ENCODE measurements at regions not wholly inside any gene's neighbourhood (a gene's known extent, or its start where the extent isn't known, plus 50 kb on each side); places are given as distances from the start of the nearest gene placed in this dataset.
A peak's percentile ranks its signal among the peaks of the same experiment; 100 is the strongest.

DNA sequence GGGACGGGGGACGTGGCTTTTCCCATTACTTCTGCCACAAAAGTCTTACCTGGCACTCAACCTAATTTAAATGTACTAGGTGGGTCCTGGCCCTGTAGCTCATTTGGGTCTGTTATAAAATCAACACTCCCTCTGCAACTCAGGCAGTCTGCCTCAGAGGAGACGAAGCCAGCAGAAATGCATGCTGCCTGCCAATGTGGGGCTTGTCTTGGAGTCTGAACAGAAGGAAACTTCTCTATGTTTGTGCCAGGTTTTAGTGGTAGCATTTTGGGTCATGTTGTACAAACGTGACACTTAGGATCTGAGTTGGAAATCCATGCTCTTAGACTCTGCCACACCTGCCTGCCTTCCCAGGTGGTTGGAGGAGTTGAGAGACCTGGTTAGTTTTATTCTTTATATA, 292.5 kb upstream of the FAM98A start:
- no peaks in the 10 kb centered on the region for H3K79me2 ChIP-seq (ENCODE audit: low read depth)
- Mint-ChIP-seq H3K4me1 (no peaks in the 10 kb centered on the region), H3K4me3 (no peak overlapping the region), H3K36me3 (no peaks in the 10 kb centered on the region), H3K27me3 (ENCODE audit: insufficient read depth, low read depth) (peaks cover 4% of the 10 kb centered on the region), H3K9me3 (no peaks in the 10 kb centered on the region), H3K27ac (no peak overlapping the region)
- H3K4me1 ChIP-seq: peaks cover 9% of the 10 kb centered on the region
- no peak for DNase-seq (ENCODE audit: low spot score)
- no peak overlapping the region for H3K27ac ChIP-seq
- H3K9ac ChIP-seq: no peak overlapping the region
- H3K36me3 ChIP-seq: no peaks in the 10 kb centered on the region
- no peaks in the 10 kb centered on the region for H3F3A ChIP-seq (ENCODE audit: low read depth)
- H3K27me3 ChIP-seq: no peaks in the 10 kb centered on the region
- H3K4me3 ChIP-seq: no peak overlapping the region
- no peak for TF ChIP-seq EZH2 (IDR thresholded peaks at IDR 0.05)
- no peak for TF ChIP-seq CTCF (IDR thresholded peaks at IDR 0.05)
- no peak for TF ChIP-seq EZH2phosphoT487 (IDR thresholded peaks at IDR 0.05)
- no peaks in the 10 kb centered on the region for H3K9me3 ChIP-seq (ENCODE audit: low read depth)
- no peak overlapping the region for H3K4me2 ChIP-seq
- no peaks in the 10 kb centered on the region for H4K20me1 ChIP-seq (ENCODE audit: low read depth)
- H2AFZ ChIP-seq (replicated peaks): no peak overlapping the region

DNA sequence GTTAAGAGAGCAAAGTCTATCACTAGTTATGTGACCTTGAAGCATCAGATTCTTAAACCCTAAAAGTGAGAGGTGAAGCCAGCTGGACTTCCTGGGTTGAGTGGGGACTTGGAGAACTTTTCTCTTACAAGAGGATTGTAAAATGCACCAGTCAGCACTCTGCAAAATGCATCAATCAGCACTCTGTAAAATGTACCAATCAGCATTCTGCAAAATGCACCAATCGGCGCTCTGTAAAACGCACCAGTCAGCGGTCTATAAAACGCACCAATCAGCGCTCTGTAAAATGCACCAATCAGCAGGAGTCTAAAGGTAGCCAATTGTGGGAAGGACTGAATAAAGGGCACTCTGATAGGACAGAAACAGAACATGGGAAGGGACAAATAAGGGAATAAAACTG, 291.6 kb upstream of the FAM98A start:
- Mint-ChIP-seq H3K27ac (no peak overlapping the region), H3K36me3 (no peaks in the 10 kb centered on the region), H3K4me3 (no peak overlapping the region), H3K4me1 (no peaks in the 10 kb centered on the region), H3K9me3 (no peaks in the 10 kb centered on the region), H3K27me3 (ENCODE audit: insufficient read depth, low read depth) (peaks cover 4% of the 10 kb centered on the region)
- Histone ChIP-seq H4K20me1 (ENCODE audit: low read depth) (no peaks in the 10 kb centered on the region), H3K4me3 (no peak overlapping the region), H3K4me2 (no peak overlapping the region), H3K9ac (no peak overlapping the region), H3K27me3 (no peaks in the 10 kb centered on the region), H3K4me1 (peaks cover 9% of the 10 kb centered on the region), H3K79me2 (ENCODE audit: low read depth) (no peaks in the 10 kb centered on the region), H2AFZ (replicated peaks) (no peak overlapping the region), H3K36me3 (no peaks in the 10 kb centered on the region), H3F3A (ENCODE audit: low read depth) (no peaks in the 10 kb centered on the region), H3K27ac (no peak overlapping the region), H3K9me3 (ENCODE audit: low read depth) (no peaks in the 10 kb centered on the region)
- no peak for DNase-seq (ENCODE audit: low spot score)
- TF ChIP-seq EZH2phosphoT487 (IDR thresholded peaks at IDR 0.05): no peak
- no peak for TF ChIP-seq EZH2 (IDR thresholded peaks at IDR 0.05)
- TF ChIP-seq CTCF (IDR thresholded peaks at IDR 0.05): no peak

- H3K27me3 Mint-ChIP-seq (ENCODE audit: insufficient read depth, low read depth): peaks cover 2% of the 10 kb centered on the region
- H3K27me3 ChIP-seq: no peaks in the 10 kb centered on the region
- no peaks in the 10 kb centered on the region for H3K36me3 Mint-ChIP-seq
- H3K4me1 Mint-ChIP-seq: peaks cover 7% of the 10 kb centered on the region
- H3K79me2 ChIP-seq (ENCODE audit: low read depth): no peaks in the 10 kb centered on the region
- H4K20me1 ChIP-seq (ENCODE audit: low read depth): no peaks in the 10 kb centered on the region
- H3F3A ChIP-seq (ENCODE audit: low read depth): no peaks in the 10 kb centered on the region
- H3K4me1 ChIP-seq: no peaks in the 10 kb centered on the region
- peak overlapping the region; percentile 30 for H2AFZ ChIP-seq (replicated peaks)
- no peak overlapping the region for H3K4me3 Mint-ChIP-seq
- H3K27ac Mint-ChIP-seq: no peak overlapping the region
- H3K9ac ChIP-seq: no peak overlapping the region
- DNase-seq (ENCODE audit: low spot score): no peak
- H3K9me3 ChIP-seq (ENCODE audit: low read depth): no peaks in the 10 kb centered on the region
- no peak overlapping the region for H3K4me2 ChIP-seq
- peaks cover 3% of the 10 kb centered on the region for H3K9me3 Mint-ChIP-seq
- H3K36me3 ChIP-seq: no peaks in the 10 kb centered on the region
- H3K4me3 ChIP-seq: no peak overlapping the region
- no peak overlapping the region for H3K27ac ChIP-seq
- no peak for TF ChIP-seq EZH2phosphoT487 (IDR thresholded peaks at IDR 0.05)
- TF ChIP-seq EZH2 (IDR thresholded peaks at IDR 0.05): no peak
- TF ChIP-seq CTCF (IDR thresholded peaks at IDR 0.05): no peak
These were observed 278.4 kb upstream of the FAM98A start for GRCh38 chr2:33877348-33878016.

All from neural progenitor cell (in vitro differentiated cells).